Right renal cortex interstitium (tissue), 3 donors: ENCODE measurements at regions not wholly inside any gene's neighbourhood (a gene's known extent, or its start where the extent isn't known, plus 50 kb on each side); places are given as distances from the start of the nearest gene placed in this dataset.

Experiments used
- DNase-seq, 3 donors: peaks; one replicate each; pipeline ENCODE4 v3.0.0-alpha.2; 2013; ENCODE audit warnings: low read depth in 3 of 3, low spot score in 2 of 3

GRCh38 chr3:75983609-75984290, 198.4 kb upstream of the ZNF717 start:
- no peak for DNase-seq

- DNase-seq: no peak
These were observed 200.1 kb upstream of the ZNF717 start for GRCh38 chr3:75985432-75985831.

- no peak for DNase-seq
These were observed 224.9 kb upstream of the ZNF717 start for GRCh38 chr3:76010252-76010651.

GRCh38 chr3:76011121-76011520, 225.8 kb upstream of the ZNF717 start:
- no peak for DNase-seq

- no peak for DNase-seq
These were observed 230.1 kb upstream of the ZNF717 start for GRCh38 chr3:76015496-76015895.

GRCh38 chr3:76016111-76016510, 230.8 kb upstream of the ZNF717 start:
- no peak for DNase-seq

- DNase-seq: no peak
These were observed 231.6 kb upstream of the ZNF717 start for GRCh38 chr3:76016769-76017439.

- no peak for DNase-seq
These were observed 236.0 kb upstream of the ZNF717 start for GRCh38 chr3:76021376-76021775.

GRCh38 chr3:76024640-76025039, 239.3 kb upstream of the ZNF717 start:
- no peak for DNase-seq

- no peak for DNase-seq
These were observed 240.2 kb upstream of the ZNF717 start for GRCh38 chr3:76025561-76025960.

GRCh38 chr3:76026379-76026778, 241.0 kb upstream of the ZNF717 start:
- DNase-seq: no peak

- no peak for DNase-seq
These were observed 243.4 kb upstream of the ZNF717 start for GRCh38 chr3:76028774-76029173.

- DNase-seq: no peak
These were observed 249.3 kb upstream of the ZNF717 start for GRCh38 chr3:76034649-76035048.

GRCh38 chr3:76035117-76035516, 249.8 kb upstream of the ZNF717 start:
- DNase-seq: no peak

- DNase-seq: no peak
These were observed 253.6 kb upstream of the ZNF717 start for GRCh38 chr3:76038949-76039348.

- no peak for DNase-seq
These were observed 254.1 kb upstream of the ZNF717 start for GRCh38 chr3:76039431-76039830.

- no peak for DNase-seq
These were observed 255.6 kb upstream of the ZNF717 start for GRCh38 chr3:76040946-76041345.

- DNase-seq: no peak
These were observed 258.4 kb upstream of the ZNF717 start for GRCh38 chr3:76043746-76044145.

- DNase-seq: no peak
These were observed 259.6 kb upstream of the ZNF717 start for GRCh38 chr3:76044601-76045600.

GRCh38 chr3:76047368-76047767, 262.0 kb upstream of the ZNF717 start:
- DNase-seq: no peak

- DNase-seq: no peak
These were observed 264.4 kb upstream of the ZNF717 start for GRCh38 chr3:76049776-76050175.
